HFFc6 (cell line): ENCODE measurements at regions not wholly inside any gene's neighbourhood (a gene's known extent, or its start where the extent isn't known, plus 50 kb on each side); places are given as distances from the start of the nearest gene placed in this dataset.

Experiments
- DNase-seq: peaks from one replicate; pipeline ENCODE4 v3.0.0-alpha.2; 2018
- H3K27ac Mint-ChIP-seq: 2 replicates; pipeline ENCODE4 v1.8.0; 2020; ENCODE audit warnings: mild to moderate bottlenecking, mixed read lengths
- H3K27me3 Mint-ChIP-seq: 2 replicates; pipeline ENCODE4 v1.8.0; 2021; ENCODE audit warnings: mild to moderate bottlenecking, moderate library complexity, mixed read lengths; ENCODE audit not compliant: insufficient read depth
- H3K36me3 Mint-ChIP-seq: 2 replicates; pipeline ENCODE4 v1.8.0; 2021; ENCODE audit warnings: low read depth, mixed read lengths
- H3K4me1 Mint-ChIP-seq: 2 replicates; pipeline ENCODE4 v1.8.0; 2020; ENCODE audit warnings: low read depth, mixed read lengths
- H3K4me3 Mint-ChIP-seq: 2 replicates; pipeline ENCODE4 v1.8.0; 2020; ENCODE audit warnings: mild to moderate bottlenecking, moderate library complexity, mixed read lengths
- H3K9me3 Mint-ChIP-seq: 2 replicates; pipeline ENCODE4 v1.8.0; 2020; ENCODE audit warnings: mild to moderate bottlenecking, mixed read lengths
- CTCF ChIP-seq: fragments of 200-600 bp; sonication (generic); IDR thresholded peaks from 2 replicates; pipeline ENCODE4 v1.5.0; 2021; ENCODE audit warnings: antibody characterized with exemption, mild to moderate bottlenecking

GRCh38 chr5:103785569-103785968 is 223.0 kb upstream of the NUDT12 start:
- H3K9me3 Mint-ChIP-seq = peaks cover 28% of the 10 kb centered on the region
- no peak overlapping the region for H3K4me3 Mint-ChIP-seq
- no peaks in the 10 kb centered on the region for H3K4me1 Mint-ChIP-seq
- no peaks in the 10 kb centered on the region for H3K36me3 Mint-ChIP-seq
- no peak for TF ChIP-seq CTCF
- H3K27ac Mint-ChIP-seq = no peak overlapping the region
- no peaks in the 10 kb centered on the region for H3K27me3 Mint-ChIP-seq
- DNase-seq = no peak

- no peak for TF ChIP-seq CTCF
- Mint-ChIP-seq H3K4me3 (no peak overlapping the region), H3K9me3 (peaks cover 20% of the 10 kb centered on the region), H3K4me1 (no peaks in the 10 kb centered on the region), H3K27me3 (no peaks in the 10 kb centered on the region; the same call in 1 of the 2 replicates), H3K36me3 (no peaks in the 10 kb centered on the region), H3K27ac (no peak overlapping the region)
- no peak for DNase-seq
Observed at GRCh38 chr5:103783669-103784068, 221.1 kb upstream of the NUDT12 start.

- no peaks in the 10 kb centered on the region for H3K36me3 Mint-ChIP-seq
- H3K4me3 Mint-ChIP-seq = no peak overlapping the region
- no peak for DNase-seq
- H3K4me1 Mint-ChIP-seq = no peaks in the 10 kb centered on the region
- no peak overlapping the region for H3K27ac Mint-ChIP-seq
- H3K9me3 Mint-ChIP-seq = peaks cover 22% of the 10 kb centered on the region
- H3K27me3 Mint-ChIP-seq = no peaks in the 10 kb centered on the region; the same call in 1 of the 2 replicates
- no peak for TF ChIP-seq CTCF
Observed at GRCh38 chr5:103780794-103781193, 218.2 kb upstream of the NUDT12 start.

- H3K27ac Mint-ChIP-seq = no peak overlapping the region
- H3K36me3 Mint-ChIP-seq = no peaks in the 10 kb centered on the region; the same call in 1 of the 2 replicates
- no peak for DNase-seq
- H3K4me3 Mint-ChIP-seq = no peak overlapping the region
- peaks cover 33% of the 10 kb centered on the region for H3K9me3 Mint-ChIP-seq
- H3K27me3 Mint-ChIP-seq = no peaks in the 10 kb centered on the region; the same call in 1 of the 2 replicates
- H3K4me1 Mint-ChIP-seq = no peaks in the 10 kb centered on the region
- TF ChIP-seq CTCF = no peak
Observed at GRCh38 chr5:103774721-103775120, 212.1 kb upstream of the NUDT12 start.

GRCh38 chr5:103772248-103772647 is 209.7 kb upstream of the NUDT12 start:
- no peak overlapping the region for H3K27ac Mint-ChIP-seq
- TF ChIP-seq CTCF = no peak
- no peaks in the 10 kb centered on the region for H3K4me1 Mint-ChIP-seq
- H3K9me3 Mint-ChIP-seq = peaks cover 27% of the 10 kb centered on the region
- H3K36me3 Mint-ChIP-seq = no peaks in the 10 kb centered on the region; the same call in 1 of the 2 replicates
- no peak overlapping the region for H3K4me3 Mint-ChIP-seq
- DNase-seq = no peak
- no peaks in the 10 kb centered on the region for H3K27me3 Mint-ChIP-seq

- no peak for DNase-seq
- no peaks in the 10 kb centered on the region for H3K27me3 Mint-ChIP-seq
- no peak overlapping the region for H3K27ac Mint-ChIP-seq
- peaks cover 24% of the 10 kb centered on the region for H3K9me3 Mint-ChIP-seq
- no peaks in the 10 kb centered on the region for H3K4me1 Mint-ChIP-seq
- no peak overlapping the region for H3K4me3 Mint-ChIP-seq
- no peaks in the 10 kb centered on the region for H3K36me3 Mint-ChIP-seq
- TF ChIP-seq CTCF = no peak
Observed at GRCh38 chr5:103764403-103764802, 201.8 kb upstream of the NUDT12 start.
